BJ (cell line): ENCODE measurements at regions not wholly inside any gene's neighbourhood (a gene's known extent, or its start where the extent isn't known, plus 50 kb on each side); places are given as distances from the start of the nearest gene placed in this dataset.

Experiments
- CTCF ChIA-PET: fragments of 350-600 bp; formaldehyde crosslinking; extraction: SDS; loops from one replicate; lab custom pipeline; 2021; ENCODE audit warnings: antibody characterized with exemption, inconsistent platforms; lab: Yijun Ruan, JAX
- POLR2A ChIA-PET: fragments of 300-600 bp; sonication (Branson Sonifier 250); formaldehyde crosslinking; extraction: SDS; loops from one replicate; lab custom pipeline; 2021; ENCODE audit warnings: antibody characterized with exemption; lab: Charles Lee
- DNase-seq: peaks from one replicate; pipeline ENCODE4 v3.0.0-alpha.2; 2011; ENCODE audit warnings: low read depth
- H3K27me3 ChIP-seq: 2 replicates; pipeline ENCODE4 v1.6.0; 2011; ENCODE audit warnings: low read length; ENCODE audit not compliant: control insufficient read depth, insufficient read depth
- H3K36me3 ChIP-seq: 2 replicates; pipeline ENCODE4 v1.5.1; 2011; ENCODE audit warnings: low read length; ENCODE audit not compliant: control insufficient read depth, insufficient read depth
- H3K4me3 ChIP-seq: 2 replicates; pipeline ENCODE4 v1.5.1; 2011; ENCODE audit warnings: low read depth, mild to moderate bottlenecking, control low read depth, low read length
- CTCF ChIP-seq: IDR thresholded peaks from 2 replicates; pipeline ENCODE4 v1.5.1; 2011; ENCODE audit warnings: low read depth, mild to moderate bottlenecking, control low read depth, inconsistent platforms, low read length, moderate library complexity; ENCODE audit not compliant: insufficient read depth

- H3K36me3 ChIP-seq: no peaks in the 10 kb centered on the region
- CTCF ChIA-PET: no interaction called here
- H3K4me3 ChIP-seq: no peak overlapping the region
- DNase-seq: no peak
- no peaks in the 10 kb centered on the region for H3K27me3 ChIP-seq
- no peak for TF ChIP-seq CTCF
- POLR2A ChIA-PET: no interaction called here
Observed at GRCh38 chr13:85381082-85381481, 418.1 kb downstream of the SLITRK6 start.

- Histone ChIP-seq H3K27me3 (no peaks in the 10 kb centered on the region), H3K36me3 (no peaks in the 10 kb centered on the region), H3K4me3 (no peak overlapping the region)
- ChIA-PET POLR2A (no interaction called here), CTCF (no interaction called here)
- no peak for DNase-seq
- TF ChIP-seq CTCF: no peak
Observed at GRCh38 chr13:85379991-85380390, 419.2 kb downstream of the SLITRK6 start.

- POLR2A ChIA-PET: no interaction called here
- H3K4me3 ChIP-seq: no peak overlapping the region
- H3K27me3 ChIP-seq: no peaks in the 10 kb centered on the region
- CTCF ChIA-PET: no interaction called here
- H3K36me3 ChIP-seq: no peaks in the 10 kb centered on the region
- no peak for TF ChIP-seq CTCF
- no peak for DNase-seq
Observed at GRCh38 chr13:85379433-85379832, 419.8 kb downstream of the SLITRK6 start.

GRCh38 chr13:85377783-85378182 lies 421.4 kb downstream of the SLITRK6 start:
- ChIA-PET POLR2A (no interaction called here), CTCF (no interaction called here)
- Histone ChIP-seq H3K4me3 (no peak overlapping the region), H3K27me3 (no peaks in the 10 kb centered on the region), H3K36me3 (no peaks in the 10 kb centered on the region)
- TF ChIP-seq CTCF: no peak
- DNase-seq: no peak

- DNase-seq: no peak
- CTCF ChIA-PET: no interaction called here
- Histone ChIP-seq H3K36me3 (no peaks in the 10 kb centered on the region), H3K4me3 (no peak overlapping the region), H3K27me3 (no peaks in the 10 kb centered on the region)
- POLR2A ChIA-PET: no interaction called here
- no peak for TF ChIP-seq CTCF
Observed at GRCh38 chr13:85373322-85373721, 425.9 kb downstream of the SLITRK6 start.
